Cardiac septum (tissue), 1 donor: ENCODE measurements at regions not wholly inside any gene's neighbourhood (a gene's known extent, or its start where the extent isn't known, plus 50 kb on each side); places are given as distances from the start of the nearest gene placed in this dataset.
"Not testable (repeated sequence)": the region's sequence is repeated elsewhere in the genome, so short reads cannot be mapped to it uniquely, and the experiment has no call there.

Experiments used
- DNase-seq: peaks from one replicate; pipeline ENCODE4 v3.0.0-alpha.2; 2020; ENCODE audit warnings: low spot score
- intact Hi-C: fragments of 100-400 bp; cut with DNase I; formaldehyde crosslinking; loops from one replicate; pipeline ENCODE4 v1.14.0; 2022
- donor health status: DM: no; HTN: no; CAD: no.

- intact Hi-C loops = no loop called here
- DNase-seq = no peak
Observed at GRCh38 chr10:56116684-56117083, 244.4 kb downstream of the ZWINT start.

GRCh38 chr10:56109454-56109853, 251.6 kb downstream of the ZWINT start:
- intact Hi-C loops = no loop called here
- no peak for DNase-seq

- intact Hi-C loops = no loop called here
- no peak for DNase-seq
Observed at GRCh38 chr10:56104923-56105322, 256.1 kb downstream of the ZWINT start.

- intact Hi-C loops = no loop called here
Observed at GRCh38 chr10:56104487-56104886, 256.6 kb downstream of the ZWINT start.

GRCh38 chr10:56096226-56096517, 264.9 kb downstream of the ZWINT start:
- DNase-seq = no peak
- intact Hi-C loops = no loop called here

More at GRCh38 chr10:56104487-56104886, 256.6 kb downstream of the ZWINT start:
- DNase-seq = no peak

DNA sequence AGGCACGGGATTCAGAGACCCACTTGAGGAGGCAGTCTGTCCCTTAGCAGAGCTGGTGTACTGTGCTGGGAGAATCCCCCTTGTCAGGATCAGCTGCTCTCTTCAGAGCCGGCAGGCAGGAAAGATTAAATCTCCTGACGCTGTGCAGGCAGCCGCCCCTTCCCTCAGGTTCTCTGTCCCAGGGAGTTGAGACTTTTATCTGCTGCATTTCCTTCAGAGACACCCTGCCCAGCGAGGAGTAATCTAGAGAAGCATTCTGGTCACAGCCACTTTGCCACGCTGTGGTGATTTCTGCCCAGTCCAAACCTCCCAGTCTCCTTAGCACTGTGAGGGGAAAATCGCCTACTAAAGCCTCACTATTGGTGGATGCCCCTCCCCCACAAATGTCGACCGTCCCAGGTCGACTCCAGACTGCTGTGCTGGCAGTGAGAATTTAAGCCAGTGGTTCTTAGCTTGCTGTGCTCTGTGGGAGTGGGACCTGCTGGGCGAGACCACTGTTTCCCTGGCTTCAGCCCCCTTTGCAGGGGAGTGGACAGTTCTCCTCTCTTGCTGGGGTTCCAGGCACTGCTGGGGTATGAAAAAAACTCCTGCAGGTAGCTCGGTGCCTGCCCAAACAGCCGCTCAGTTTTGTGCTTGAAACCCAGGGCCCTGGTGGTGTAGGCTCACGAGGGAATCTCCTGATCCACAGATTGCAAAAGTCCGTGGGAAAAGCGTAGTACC, 265.4 kb downstream of the ZWINT start:
- intact Hi-C loops = no loop called here
- no peak for DNase-seq

GRCh38 chr10:56093645-56094044, 267.4 kb downstream of the ZWINT start:
- DNase-seq, intact Hi-C loops: not testable (repeated sequence)

DNA sequence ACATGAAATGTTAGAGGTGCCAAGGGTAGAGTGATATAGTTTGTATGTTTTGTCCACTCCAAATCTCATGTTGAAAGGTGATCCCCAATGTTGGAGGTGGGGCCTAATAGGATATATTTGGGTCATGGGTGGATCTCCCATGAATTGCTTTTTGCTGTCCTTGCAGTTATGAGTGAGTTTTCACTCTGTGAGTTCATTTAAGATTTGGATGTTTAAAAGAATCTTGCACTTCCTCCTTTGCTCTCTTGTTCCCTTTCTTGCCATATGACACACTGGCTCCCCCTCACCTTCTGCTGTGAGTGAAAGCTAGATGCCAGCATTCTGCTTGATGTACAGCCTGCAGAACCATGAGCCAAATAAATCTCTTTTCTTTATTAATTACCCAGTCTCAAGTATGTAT, 269.2 kb downstream of the ZWINT start:
- intact Hi-C loops = no loop called here
- DNase-seq = no peak

- intact Hi-C loops = no loop called here
- DNase-seq = no peak
Observed at GRCh38 chr10:56090914-56091540, 270.0 kb downstream of the ZWINT start.

GRCh38 chr10:56085406-56086122, 275.5 kb downstream of the ZWINT start:
- intact Hi-C loops = no loop called here
- DNase-seq = no peak

GRCh38 chr10:56082169-56082568, 278.9 kb downstream of the ZWINT start:
- no peak for DNase-seq
- intact Hi-C loops = no loop called here

DNA sequence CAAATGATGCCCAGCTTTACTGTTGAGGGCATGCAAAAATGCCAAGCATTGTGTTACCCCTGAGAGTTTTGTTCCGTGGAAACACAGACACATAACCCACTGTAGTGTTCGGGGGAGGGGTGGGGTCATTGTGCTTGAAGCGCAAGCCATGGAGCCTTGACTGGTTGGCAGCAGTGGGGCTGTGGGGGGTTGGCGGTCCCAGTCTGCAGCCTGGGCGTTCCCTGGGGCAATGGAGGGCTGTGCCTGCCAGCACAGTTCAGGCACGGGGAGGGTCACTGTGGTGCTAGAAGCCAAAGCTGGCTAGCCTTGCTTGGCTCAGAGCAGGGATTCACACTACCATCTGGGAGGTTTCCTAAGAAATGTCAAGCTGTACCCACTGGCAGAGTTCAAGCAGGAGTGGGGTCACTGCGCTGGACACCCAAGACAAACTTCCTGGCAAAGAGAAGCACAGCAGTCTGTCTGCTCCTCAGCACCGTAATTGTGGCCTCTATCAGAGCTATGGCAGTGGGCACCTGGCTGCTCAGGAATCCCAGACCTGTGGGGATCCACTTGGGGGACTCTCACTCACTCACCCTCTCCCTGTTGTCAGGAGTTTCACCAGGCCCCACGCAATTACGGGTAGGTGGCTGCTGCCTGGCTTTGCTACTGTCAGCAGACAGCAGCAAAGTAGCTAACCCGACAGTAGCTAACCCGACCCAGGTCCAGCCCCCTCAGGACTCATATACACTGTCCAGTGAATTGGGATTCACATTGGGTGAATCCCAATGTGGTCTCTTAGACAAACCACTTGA, 292.4 kb downstream of the ZWINT start:
- intact Hi-C loops = no loop called here
- DNase-seq = no peak

GRCh38 chr10:56068040-56068439, 293.0 kb downstream of the ZWINT start:
- DNase-seq = no peak
- intact Hi-C loops = no loop called here

- intact Hi-C loops = no loop called here
- no peak for DNase-seq
Observed at GRCh38 chr10:56063642-56064041, 297.4 kb downstream of the ZWINT start.

DNA sequence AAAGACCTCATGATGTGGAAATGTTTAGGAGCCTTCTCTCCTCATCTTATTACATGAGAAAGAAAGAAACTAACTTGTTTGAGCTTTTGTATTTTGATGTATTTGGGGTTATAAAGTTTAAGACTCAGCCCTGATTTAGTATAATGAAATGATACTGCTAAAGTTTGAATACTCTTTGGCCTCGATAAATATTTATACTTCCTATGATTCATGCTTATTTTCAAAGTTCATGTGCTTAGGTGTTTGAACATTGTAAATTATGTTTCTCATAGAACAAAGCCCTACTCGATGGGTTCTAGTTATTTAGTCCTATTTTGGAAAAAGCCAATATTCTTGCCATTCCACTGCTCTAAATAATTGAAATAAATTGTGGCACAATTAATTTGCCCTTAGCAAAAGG, 303.2 kb downstream of the ZWINT start:
- DNase-seq = no peak
- intact Hi-C loops = no loop called here

DNA sequence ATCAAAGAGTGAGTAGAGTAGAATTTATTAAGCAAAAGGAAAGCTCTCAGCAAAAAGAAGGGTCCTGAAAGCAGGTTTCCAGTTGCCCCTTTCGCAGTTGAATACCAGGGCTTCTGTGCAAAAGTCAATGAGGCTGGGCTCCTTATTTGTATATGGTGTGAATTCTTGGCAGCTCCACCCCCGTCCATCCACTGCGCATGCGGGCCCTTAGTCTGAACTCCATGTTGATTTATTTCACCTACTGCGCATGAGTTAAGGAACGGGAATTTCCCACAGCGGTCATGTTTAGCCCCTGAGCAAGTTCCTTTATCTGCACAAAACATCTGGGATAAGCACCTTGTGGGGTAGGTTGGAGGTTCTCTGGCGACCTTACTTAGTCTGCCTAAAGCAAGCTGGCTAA, 325.6 kb downstream of the ZWINT start:
- no peak for DNase-seq
- intact Hi-C loops = no loop called here

- DNase-seq = no peak
- intact Hi-C loops = no loop called here
Observed at GRCh38 chr10:56028298-56029132, 332.5 kb downstream of the ZWINT start.

DNA sequence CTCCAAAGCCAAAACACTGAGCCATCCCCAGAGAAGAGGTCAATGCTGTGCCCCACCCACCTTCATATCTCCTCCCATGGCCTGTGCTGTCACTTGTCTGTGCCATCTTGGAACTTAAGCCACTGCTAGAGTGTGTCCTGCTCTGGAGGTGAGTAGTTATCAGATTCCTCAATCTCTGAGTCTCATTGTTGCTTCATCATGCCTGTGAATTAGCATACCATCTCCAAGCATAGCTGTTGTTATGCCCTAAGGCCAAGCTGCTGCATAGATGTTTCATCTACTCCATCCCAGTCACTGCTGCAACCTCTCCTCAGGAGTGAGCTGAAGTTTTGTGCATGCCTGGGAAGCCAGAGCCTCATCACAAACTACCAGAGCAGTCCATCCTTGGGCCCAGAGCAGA, 349.0 kb downstream of the ZWINT start:
- no peak for DNase-seq
- intact Hi-C loops = no loop called here

DNA sequence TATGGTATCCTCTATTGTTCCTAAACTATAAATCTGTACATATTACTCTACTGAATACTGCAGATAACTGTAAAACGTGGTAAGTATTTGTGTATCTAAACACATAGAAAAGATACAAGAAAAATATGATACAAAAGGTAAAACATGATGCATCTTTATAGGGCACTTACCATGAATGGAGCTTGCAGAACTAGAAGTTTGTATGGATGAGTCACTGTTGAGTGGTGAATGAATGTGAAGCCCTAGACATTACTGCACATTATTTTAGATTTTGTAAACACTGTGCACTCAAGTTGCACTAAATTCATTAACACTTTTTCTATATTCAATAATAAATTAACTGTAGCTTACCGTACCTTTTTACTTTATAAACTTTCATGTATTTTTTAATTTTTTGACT, 357.5 kb downstream of the ZWINT start:
- intact Hi-C loops = no loop called here
- no peak for DNase-seq

DNA sequence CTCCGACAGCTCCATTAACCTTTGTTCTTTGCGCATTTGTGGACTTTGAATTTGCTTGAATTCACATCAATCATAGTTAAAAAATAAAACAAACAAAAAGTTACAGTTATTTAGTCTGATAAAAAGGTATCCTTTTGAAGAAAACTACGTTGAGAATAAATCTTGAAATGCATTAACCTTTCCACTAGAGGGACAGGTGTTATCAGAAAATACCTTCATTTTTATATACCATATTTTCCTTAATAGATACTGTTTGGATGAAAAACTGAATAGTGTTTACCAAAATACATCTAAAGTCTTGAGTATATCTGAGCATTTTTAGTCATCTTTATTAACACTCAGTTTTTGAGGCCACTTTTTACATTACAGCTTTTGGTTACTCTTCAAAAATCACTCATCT, 371.9 kb downstream of the ZWINT start:
- DNase-seq = no peak
- intact Hi-C loops = no loop called here
